ENCODE measurements at regions not wholly inside any gene's neighbourhood (a gene's known extent, or its start where the extent isn't known, plus 50 kb on each side); places are given as distances from the start of the nearest gene placed in this dataset.
"Not testable (repeated sequence)": the region's sequence is repeated elsewhere in the genome, so short reads cannot be mapped to it uniquely, and the experiment has no call there.

DNA sequence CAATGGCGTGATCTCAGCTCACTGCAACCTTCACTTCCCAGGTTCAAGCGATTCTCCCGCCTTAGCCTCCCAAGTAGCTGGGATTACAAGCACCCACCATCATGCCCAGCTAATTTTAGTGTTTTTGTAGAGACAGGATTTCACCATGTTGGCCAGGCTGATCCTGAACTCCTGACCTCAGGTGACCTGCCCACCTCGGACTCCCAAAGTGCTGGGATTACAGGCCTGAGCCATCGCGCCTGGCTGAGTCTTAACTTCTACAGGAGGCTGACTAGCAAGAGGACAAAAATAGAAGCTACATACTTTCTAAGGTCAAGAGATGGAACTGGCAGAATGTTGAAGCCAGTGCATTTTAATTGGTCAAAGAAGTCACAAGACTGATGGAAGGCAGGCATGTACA lies 2296.2 kb upstream of the RAG2 start:
- not testable (repeated sequence) for DNase-seq (ENCODE audit: low spot score)

DNA sequence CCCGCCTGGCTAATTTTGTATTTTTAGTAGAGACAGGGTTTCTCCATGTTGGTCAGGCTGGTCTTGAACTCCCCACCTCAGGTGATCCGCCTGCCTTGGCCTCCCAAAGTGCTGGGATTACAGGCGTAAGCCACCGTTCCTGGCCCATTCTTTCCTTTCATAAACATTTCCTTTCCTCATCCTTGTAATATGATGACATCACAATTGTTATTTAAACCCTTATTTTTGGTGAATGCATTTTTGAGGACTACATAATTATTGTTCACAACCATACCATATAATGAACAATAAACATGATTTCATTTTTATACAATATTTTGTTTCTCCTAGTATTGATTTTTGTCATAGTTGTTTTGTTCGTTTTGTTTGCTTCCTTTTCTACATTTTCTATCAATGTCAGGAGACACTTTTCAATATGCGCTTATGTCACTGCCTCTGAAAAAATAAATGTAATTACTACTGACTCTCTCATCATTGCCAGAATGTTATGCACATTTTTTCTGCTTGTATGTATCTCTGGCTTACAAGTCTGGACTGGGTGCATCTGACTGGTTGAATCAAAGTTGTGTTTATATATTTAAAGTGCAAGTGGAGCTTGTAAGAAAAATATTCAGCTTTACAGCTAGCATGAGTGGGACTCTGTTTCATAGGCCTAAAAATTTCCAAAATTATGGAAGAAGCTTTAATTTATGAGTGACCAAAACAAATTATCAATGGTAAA lies 2286.3 kb upstream of the RAG2 start:
- DNase-seq (ENCODE audit: low spot score), result no peak

DNA sequence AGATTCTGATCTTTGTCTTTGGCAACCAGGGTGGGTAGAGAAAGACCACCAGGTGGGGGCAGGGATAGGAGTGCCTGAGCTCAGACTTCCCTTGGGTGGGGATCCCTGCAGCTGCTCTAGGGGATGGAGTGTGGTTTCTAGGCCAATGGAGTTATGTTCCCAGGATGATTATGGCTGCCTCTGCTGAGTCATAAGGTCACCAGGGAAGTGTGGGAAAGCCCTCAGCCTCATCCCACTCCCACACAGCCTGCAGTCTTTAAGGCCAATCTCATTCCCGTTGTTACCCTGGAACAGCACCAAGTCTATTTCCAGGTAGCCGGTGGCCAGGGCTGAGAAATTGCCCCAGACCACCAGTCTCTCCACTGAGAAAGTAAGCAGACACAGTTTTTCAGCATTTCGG lies 2269.3 kb upstream of the RAG2 start:
- no peak for DNase-seq (ENCODE audit: low spot score)

DNA sequence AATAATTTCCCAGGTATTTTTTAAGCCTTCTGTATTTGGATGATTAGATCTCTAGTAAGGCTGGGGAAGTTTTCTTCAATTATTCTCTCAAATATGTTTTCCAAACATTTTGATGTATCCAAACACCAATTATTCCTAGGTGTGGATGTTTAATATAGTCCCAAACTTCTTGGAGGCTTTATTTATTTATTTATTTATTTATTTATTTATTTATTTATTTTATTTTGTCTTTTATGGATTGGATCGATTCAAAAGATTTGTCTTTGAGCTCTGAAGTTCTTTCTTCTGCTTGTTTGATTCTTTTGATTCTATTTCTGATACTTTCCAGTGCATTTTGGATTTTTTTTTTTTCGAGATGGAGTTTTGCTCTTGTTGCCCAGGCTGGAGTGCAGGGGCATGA lies 2267.9 kb upstream of the RAG2 start:
- no peak for DNase-seq (ENCODE audit: low spot score)

DNA sequence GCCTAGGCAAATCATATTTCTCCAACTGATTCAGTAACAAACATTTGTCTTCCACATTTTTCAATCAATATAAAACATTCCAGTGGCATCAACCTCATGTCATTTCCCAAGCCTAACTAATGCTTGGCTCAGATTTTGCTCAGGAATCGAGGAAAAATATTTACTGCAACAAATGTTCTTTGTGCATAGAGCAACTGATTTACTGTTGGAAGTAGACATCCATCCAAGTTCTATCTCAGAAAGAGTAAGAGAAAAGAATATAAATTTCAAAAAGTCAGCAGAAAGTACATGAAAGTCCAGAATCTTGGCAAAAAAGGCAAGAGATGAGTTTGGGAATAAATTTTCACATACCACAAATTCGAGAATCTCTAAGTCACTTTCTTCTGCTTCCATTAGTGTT lies 2245.0 kb upstream of the RAG2 start:
- no peak for DNase-seq (ENCODE audit: low spot score)

DNA sequence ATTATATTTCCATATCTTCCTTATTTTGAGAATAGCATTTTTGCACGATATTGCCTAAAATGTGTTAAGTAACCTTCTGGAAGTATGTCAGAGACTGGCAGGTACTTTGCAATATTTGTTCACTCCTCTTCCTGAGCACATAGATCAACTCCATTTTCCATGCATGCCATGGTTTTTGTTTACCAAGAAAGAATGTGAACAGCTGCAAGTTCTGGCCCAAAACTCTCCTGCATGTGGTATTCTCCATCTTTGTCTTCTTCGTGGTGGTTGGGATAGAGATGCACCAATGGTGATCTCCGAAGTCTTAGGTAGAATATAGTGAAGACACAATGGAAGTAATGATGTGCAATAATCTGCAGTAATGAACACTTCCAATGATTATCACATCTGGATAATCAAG lies 2241.0 kb upstream of the RAG2 start:
- DNase-seq (ENCODE audit: low spot score), result no peak

DNA sequence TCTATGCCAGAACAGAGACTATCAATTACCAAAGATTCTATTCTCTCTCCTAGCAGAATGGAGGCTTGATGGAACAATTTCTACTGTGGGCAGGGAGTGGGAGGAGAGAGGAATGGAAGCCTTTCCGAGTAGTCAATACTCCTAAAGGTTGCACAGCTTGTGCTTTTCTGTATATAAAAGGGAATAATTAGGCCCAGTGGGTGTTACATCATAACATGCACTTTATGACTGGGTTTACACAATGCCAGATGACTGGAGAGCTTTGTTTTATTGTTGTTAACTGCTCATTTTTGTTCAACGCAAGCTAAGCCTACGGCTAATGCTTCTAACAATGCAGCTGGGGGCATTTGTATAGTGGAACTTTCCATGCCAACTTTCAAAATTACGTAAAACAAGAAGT lies 2237.9 kb upstream of the RAG2 start:
- DNase-seq (ENCODE audit: low spot score), result no peak

DNA sequence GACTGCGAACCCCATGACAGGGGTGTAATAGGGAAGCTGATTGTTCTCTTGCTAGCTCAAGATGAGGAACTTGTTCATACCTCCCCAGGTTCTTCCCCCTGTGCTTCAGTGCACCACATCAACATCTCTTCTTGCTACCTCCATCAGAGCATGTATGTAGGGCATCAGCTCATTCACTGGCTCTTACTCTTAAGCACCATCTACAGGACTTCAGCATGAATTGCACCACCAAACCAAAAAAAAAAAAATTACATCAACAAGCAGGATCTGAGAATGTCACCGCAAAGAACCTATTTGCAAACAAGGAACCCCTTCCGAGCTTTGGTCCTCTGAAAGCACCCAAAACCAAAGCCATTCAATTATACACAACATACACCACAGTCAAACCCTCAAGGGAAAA lies 2226.5 kb upstream of the RAG2 start:
- peak; percentile 0 for DNase-seq (ENCODE audit: low spot score)

DNA sequence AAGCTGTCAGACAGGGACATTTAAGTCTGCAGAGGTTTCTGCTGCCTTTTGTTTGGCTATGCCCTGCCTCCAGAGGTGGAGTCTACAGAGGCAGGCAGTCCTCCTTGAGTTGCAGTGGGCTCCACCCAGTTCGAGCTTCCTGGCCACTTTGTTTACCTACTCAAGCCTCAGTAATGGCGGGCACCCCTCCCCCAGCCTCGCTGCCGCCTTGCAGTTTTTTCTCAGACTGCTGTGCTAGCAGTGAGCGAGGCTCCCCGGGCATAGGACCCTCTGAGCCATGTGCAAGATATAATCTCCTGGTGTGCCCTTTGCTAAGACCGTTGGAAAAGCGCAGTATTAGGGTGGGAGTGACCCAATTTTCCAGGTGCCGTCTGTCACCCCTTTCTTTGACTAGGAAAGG lies 2223.8 kb upstream of the RAG2 start:
- DNase-seq (ENCODE audit: low spot score), result not testable (repeated sequence)

DNA sequence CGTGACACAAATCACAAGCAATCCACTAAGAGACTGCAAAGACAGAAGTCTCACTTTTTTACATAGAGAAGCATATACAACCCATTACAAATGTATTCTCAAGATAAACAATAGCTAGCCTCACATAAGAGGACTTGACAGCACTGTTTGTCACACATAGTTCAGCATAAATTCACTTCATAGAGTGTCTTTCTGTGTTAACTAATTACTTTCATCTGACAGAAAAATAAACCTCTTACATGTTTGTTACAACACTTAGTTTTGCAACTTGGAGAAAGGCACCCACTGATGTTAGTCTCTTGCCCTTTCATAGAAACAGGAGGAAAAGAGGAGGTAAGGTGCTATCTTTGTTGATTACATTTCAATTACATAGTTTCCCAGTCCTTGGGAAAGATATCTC lies 2221.9 kb upstream of the RAG2 start:
- no peak for DNase-seq (ENCODE audit: low spot score)

DNA sequence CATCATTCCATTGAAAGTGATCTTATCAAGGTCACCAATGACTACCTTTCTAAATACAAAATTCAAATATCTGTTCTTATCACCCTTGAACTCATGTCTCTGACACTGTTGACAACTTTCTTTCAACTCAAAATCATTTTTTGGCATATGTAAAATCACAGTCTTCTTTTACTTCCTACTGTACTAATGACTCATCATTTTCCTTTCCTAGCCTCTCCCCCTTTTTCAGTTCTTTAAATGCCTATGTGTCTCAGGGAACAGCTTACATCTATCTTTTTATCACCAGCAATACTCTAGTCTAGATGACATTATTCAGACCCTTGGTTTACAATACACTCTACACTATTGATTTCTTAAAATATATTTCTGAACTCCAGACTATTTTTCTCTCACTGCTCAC lies 2220.7 kb upstream of the RAG2 start:
- no peak for DNase-seq (ENCODE audit: low spot score)

DNA sequence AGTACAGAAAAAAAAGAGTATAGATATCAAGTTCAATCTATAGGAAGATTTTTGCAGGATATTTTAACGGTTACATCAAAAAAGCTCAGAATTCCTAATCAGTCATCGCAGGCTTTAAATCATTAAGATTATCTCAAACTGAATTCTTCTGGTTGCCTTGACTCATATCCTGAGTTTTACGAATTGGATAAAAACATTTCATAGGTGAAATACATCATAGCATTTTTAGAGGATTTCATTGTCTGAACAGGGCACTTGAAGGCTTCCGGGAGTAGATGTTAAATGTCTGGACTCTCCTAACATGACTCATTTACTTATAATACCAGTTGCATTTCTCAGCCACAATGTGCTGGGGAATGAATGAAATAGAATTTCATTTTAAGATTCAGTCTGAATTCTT lies 2216.6 kb upstream of the RAG2 start:
- no peak for DNase-seq (ENCODE audit: low spot score)

DNA sequence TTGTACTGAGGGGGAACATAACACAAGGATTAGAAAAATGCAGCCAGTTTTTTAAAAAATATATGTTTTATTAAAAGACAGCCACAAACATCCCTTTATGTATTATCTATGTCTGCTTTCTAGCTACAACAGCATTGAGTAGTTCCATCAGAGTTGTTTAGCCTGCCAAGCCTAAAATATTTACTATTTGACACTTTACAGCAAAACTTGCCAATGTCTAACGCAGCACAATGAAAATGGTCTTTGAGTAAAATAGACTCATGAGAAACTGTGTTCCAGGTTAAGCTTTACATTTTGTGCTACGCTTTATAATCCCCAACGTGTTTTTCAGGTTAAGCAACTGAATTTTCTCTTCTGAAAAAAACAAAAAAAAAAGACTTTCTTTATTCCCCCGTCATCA lies 2211.5 kb upstream of the RAG2 start:
- no peak for DNase-seq (ENCODE audit: low spot score)

DNA sequence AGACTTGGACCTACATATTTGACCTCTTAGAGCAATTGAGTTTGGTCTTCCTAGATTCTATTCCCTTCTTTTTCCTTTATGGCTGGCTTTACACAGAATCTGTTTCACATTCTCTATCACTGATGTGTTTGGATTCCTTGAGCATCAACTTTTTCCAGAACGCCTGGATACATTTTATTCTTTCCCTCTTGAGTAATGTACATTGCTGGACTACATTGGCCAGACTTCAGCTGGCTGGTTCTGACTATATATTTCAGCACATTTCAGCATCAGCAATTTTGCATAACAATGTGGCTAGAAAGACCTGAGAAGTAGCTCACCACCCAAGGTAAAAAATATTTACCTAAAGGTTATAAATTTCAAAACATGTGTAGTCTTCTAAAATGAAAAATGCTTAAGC lies 2198.2 kb upstream of the RAG2 start:
- no peak for DNase-seq (ENCODE audit: low spot score)

DNA sequence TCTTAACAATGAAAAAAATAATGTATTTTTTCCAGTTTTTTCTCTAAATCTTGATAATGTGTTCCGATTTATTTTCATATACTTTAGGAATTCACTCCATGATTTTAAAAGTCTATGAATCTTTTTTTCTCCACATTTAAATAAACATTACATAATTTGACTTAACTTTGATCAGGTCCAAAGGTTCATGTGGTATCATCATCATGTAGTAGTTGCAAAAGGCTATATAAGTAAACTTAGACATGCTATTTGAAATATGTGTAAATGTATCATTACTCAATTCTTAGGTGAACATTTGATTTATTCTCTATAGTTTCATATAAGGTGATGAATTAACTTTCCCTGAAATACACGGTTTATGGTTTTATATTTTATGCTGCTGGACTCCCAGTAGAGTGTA lies 2197.0 kb upstream of the RAG2 start:
- no peak for DNase-seq (ENCODE audit: low spot score)

DNA sequence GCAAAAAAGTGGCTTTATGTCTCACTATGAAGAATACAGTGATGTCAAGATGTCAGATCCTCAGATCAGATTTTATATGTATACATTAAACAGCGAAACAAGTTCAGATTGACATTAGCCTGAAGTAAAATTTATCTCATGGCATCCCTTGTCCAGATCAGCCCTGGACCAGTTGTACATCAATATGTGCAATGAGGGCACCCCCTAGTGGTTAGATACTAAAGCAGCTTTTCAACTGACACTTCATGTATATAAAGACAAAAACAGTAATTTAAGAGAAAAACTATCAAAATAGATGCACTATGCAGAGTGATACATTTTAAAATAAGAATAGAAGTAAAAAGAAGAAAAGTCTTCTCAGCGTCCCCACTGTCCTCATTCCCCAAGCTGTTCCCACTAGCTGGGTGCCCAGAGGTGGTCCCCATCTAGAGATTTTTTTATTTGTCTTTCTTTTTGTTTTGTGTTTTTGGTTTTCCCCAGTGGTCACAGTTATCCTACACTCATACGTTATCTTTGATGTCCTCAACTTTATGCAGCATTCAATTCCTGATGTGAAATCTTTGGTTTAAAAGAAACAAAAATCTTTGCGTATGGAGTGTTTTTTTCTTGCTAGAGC lies 2193.4 kb upstream of the RAG2 start:
- peak; percentile 51 for DNase-seq (ENCODE audit: low spot score)

DNA sequence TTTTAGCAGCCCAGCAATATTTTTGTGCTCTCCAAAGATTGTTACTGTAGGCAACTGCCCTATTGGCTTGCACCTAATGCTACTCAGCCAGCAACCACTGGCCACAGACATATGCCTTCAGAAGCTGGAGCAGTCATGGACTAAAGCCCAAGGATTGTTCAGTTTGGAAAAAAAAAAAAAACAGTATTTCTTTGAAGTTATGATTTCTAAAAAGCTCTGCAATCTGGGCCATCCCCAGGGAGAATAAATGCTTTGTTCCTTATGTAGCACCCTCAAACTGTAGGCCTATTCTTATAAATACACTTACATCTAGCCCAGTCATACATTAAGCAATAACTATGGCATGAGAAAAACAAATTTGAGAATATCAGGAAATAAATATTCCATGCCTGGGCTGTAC lies 2190.5 kb upstream of the RAG2 start:
- DNase-seq (ENCODE audit: low spot score), result no peak

DNA sequence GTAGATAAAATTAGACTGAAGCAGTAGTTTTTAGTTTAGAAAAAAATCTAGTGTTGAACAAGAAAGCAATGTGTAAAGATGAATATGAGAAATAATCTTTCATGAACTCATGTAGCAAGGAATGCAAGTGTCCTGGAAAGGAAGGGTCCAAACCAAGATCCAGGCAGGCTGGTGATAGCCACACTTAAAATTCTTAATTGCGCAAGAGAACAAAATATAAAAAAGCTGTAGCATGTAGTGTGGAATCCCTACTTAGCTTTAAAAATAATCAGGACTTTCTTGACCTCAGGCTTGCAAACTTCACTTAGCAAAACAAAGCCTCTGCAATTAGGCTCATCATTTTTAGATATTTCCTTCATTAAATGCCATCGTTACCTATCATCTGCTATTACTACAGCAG lies 2186.1 kb upstream of the RAG2 start:
- no peak for DNase-seq (ENCODE audit: low spot score)

DNA sequence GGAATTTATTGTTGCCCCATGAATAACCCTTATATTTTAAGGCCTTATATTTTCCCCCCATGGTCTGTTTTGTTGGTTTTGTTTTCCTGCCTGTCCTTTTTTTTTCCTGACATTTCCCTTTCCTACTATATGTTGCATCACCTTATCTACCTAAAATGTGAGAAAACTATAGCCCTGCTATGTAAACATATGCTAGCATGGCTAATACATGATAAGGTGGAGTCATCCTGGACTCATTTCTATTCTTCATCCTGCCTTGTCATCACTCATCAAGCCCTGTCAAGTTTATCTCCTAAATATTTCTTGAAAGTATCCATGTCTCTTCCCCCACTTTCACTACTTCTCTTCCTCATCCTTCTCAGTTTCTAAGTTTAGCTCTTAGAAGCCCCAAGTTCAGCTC lies 2168.8 kb upstream of the RAG2 start:
- DNase-seq (ENCODE audit: low spot score), result no peak

DNA sequence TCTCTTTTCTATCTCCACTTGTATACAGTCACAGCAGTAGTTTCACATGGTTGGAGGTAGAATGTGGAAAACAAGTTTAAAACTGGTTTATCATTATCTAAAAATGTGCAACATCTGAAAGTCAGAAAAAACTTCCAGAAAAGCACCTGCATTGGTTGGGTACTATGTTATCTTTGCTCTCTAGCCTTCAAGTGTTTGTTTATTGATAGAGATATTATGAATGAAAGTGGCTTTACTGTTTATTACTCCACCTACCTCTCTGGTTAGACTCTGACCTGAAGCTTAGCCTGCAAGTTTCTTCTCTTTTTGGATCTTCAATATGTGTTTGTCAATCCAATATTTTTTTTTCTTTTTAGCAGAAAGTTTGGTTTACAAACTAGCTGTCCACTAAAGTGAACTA lies 2161.4 kb upstream of the RAG2 start:
- no peak for DNase-seq (ENCODE audit: low spot score)

DNA sequence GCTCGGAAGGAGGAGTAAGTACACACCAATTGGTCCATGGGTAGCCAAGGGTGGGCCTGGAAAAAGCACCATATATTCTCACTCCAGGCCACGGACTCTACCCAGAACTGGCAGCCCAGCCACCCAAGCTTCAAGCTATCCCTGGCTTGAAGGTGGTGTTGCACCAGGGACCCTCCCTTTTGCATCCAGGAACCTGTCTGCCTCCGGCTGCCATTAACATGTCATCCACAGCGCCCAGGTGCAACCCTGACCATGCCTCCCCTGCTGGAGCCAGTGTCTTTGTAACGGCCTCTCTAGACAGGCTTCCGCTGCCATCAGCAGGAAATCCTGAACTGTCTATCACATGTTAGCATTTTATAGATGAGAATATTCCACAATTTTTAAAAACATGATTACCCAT lies 2158.5 kb upstream of the RAG2 start:
- no peak for DNase-seq (ENCODE audit: low spot score)

DNA sequence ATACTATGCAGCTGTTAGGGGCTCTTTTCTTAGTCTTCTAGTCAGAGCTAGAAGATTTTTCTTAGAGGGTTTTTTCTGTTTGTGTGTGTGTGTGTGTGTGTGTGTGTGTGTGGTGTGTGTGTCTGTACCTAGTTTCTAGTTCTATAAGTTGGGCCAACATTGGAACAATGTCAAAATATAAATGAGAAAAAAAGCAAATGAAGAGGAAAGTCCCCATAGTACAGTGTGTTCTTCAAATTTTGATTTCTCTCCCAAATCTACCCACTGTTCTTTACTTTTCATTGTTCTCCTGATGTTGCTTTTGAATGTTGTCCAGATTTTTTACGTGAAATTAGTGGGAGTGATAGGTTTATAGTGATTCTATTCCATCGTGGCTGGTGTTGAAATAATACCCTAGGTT lies 2153.4 kb upstream of the RAG2 start:
- no peak for DNase-seq (ENCODE audit: low spot score)

DNA sequence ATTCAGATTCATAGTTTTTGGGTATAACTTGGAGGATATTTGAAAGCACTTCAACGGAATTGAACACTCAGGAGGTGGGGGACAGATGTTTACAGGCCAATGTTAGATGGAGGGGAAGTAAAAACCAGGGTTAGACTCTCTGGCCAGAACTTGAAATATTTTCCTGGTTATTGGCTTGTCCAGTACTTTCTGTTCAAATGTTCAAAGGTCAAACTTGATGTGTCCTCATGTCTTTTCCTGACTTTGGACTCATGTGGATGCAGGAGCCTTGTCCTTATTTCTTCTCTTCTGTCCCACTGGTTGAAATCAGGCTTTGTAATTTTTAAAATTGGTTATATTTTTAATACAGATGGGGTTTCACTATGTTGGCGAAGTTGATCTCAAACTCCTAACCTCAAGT lies 2148.5 kb upstream of the RAG2 start:
- DNase-seq (ENCODE audit: low spot score), result not testable (repeated sequence)

DNA sequence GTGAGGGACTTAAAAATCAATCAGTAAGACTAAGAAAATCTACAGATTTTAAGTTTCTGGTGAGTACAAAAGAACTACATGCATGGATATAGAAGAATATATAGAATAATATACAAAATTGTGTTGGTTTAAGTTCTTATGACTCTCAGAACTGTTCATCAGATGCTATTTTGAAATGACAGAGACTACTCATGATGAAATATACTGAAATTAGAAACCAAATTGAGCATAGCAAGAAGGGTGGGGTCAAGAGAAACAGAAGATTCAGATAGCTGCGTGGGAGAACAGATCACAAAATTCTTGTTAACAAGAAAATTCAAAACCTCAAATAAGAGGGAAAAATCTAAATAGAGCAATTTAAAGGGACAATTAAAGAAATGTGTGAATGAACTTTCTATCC lies 2125.3 kb upstream of the RAG2 start:
- no peak for DNase-seq (ENCODE audit: low spot score)

All from globus pallidus (tissue), 1 donor.